ENCODE measurements at regions not wholly inside any gene's neighbourhood (a gene's known extent, or its start where the extent isn't known, plus 50 kb on each side); places are given as distances from the start of the nearest gene placed in this dataset.

DNA sequence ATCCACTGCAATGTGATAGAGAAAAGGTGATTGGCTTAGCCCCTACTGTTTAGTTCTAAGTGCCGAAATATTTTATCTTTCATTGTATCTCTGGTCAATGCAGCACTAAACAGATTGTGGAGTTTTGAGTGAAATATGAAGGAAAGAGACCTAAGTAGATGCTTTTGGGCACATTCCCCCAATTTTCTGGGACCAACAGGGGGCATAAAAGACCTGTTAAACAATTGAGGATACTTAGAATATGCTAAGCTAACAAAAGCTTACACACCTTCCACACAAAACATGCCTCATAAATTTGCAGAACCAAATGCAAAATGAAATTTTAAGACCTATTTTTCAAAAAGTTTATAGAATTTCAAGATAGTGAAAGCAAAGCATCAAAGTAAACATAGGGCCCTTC is 746.9 kb downstream of the TBC1D32 start:
- TF ChIP-seq POLR2A (IDR thresholded peaks at IDR 0.05) (no peak), CTCF (IDR thresholded peaks at IDR 0.05) (no peak)

All from Peyer's patch (tissue), 4 donors.